Heart left ventricle (tissue), 13 donors: ENCODE measurements at regions not wholly inside any gene's neighbourhood (a gene's known extent, or its start where the extent isn't known, plus 50 kb on each side); places are given as distances from the start of the nearest gene placed in this dataset.

Experiments used
- POLR2A ChIP-seq, 2 donors: fragments of 450-650 bp; IDR thresholded peaks; one replicate each; pipeline ENCODE4 v1.6.1; 2017; ENCODE audit warnings: antibody characterized with exemption in 2 of 2, mild to moderate bottlenecking in 2 of 2, moderate library complexity in 2 of 2
- TF ChIP-seq, protein P1 (sequence below), 12 donors: fragments of 200-600 bp; sonication (generic) in 4 of 12; IDR thresholded peaks; one replicate each; pipeline versions ENCODE4 v1.5.0 to v1.8.0; 2018 to 2022; ENCODE audit warnings: antibody characterized with exemption in 12 of 12, mild to moderate bottlenecking in 5 of 12
- donor health status: ischemic (EF 13 %, LVEDD 7.1; RV severe dilation, severe dysfunction).
- donor health status: DM: no; HTN: yes; CAD: no.
- donor health status: DM: no; HTN: no; CAD: no.
- donor health status: ischemic (EF 25% LVEDD 6.9; RV normal size, moderate dysfunction).
- donor health status: ischemic (EF 25% LVEDD 5.7; RV mildly dilated, moderate dysfunction).
- donor health status: ischemic (EF 35%, LVEDD 5.7; RV mildly dilated, moderate dysfunction).
- donor health status: nonischemic (EF 11% LVEDD 7.7; RV severe dilation, severe dysfunction).
- donor health status: DM: yes; HTN: yes; CAD: no.
- donor health status: PGD.
- donor health status: ischemic (EF 29% LVEDD 5.4; RV normal size, mild dysfunction).
- donor health status: nonischemic (EF 23%, LVEDD 6.1; RV moderate dilation, normal function).

- TF ChIP-seq POLR2A (IDR thresholded peaks at IDR 0.05): no peak
- TF ChIP-seq, protein P1, sequence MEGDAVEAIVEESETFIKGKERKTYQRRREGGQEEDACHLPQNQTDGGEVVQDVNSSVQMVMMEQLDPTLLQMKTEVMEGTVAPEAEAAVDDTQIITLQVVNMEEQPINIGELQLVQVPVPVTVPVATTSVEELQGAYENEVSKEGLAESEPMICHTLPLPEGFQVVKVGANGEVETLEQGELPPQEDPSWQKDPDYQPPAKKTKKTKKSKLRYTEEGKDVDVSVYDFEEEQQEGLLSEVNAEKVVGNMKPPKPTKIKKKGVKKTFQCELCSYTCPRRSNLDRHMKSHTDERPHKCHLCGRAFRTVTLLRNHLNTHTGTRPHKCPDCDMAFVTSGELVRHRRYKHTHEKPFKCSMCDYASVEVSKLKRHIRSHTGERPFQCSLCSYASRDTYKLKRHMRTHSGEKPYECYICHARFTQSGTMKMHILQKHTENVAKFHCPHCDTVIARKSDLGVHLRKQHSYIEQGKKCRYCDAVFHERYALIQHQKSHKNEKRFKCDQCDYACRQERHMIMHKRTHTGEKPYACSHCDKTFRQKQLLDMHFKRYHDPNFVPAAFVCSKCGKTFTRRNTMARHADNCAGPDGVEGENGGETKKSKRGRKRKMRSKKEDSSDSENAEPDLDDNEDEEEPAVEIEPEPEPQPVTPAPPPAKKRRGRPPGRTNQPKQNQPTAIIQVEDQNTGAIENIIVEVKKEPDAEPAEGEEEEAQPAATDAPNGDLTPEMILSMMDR (IDR thresholded peaks at IDR 0.05): no peak
Observed at GRCh38 chr7:41096917-41097316, 606.0 kb downstream of the INHBA start.
